SH-SY5Y (cell line): ENCODE measurements at regions not wholly inside any gene's neighbourhood (a gene's known extent, or its start where the extent isn't known, plus 50 kb on each side); places are given as distances from the start of the nearest gene placed in this dataset.

ENCODE experiments used
- GATA2 ChIP-seq: IDR thresholded peaks from 2 replicates; pipeline ENCODE4 v1.6.1; 2011; ENCODE audit warnings: mild to moderate bottlenecking, low read depth, low read length
- GATA3 ChIP-seq: IDR thresholded peaks from 2 replicates; pipeline ENCODE4 v1.6.1; 2011; ENCODE audit warnings: low read depth, mild to moderate bottlenecking, low read length, moderate library complexity

- peak; percentile 38; the same call in 1 of the 2 replicates for TF ChIP-seq GATA2
- no peak for TF ChIP-seq GATA3
These were observed 158.4 kb upstream of the FHL2 start for GRCh38 chr2:105557021-105557920.

GRCh38 chr2:105556366-105556765 is 157.5 kb upstream of the FHL2 start:
- no peak for TF ChIP-seq GATA2
- no peak for TF ChIP-seq GATA3

- TF ChIP-seq GATA2 (peak; percentile 74), GATA3 (peak; percentile 86)
These were observed 155.4 kb upstream of the FHL2 start for GRCh38 chr2:105554235-105554634.

- no peak for TF ChIP-seq GATA2
These were observed 154.8 kb upstream of the FHL2 start for GRCh38 chr2:105553538-105554196.

- TF ChIP-seq GATA2, result no peak
- no peak for TF ChIP-seq GATA3
These were observed 147.8 kb upstream of the FHL2 start for GRCh38 chr2:105546628-105546974.

- no peak for TF ChIP-seq GATA2
- no peak for TF ChIP-seq GATA3
These were observed 147.1 kb upstream of the FHL2 start for GRCh38 chr2:105545730-105546627.

GRCh38 chr2:105544591-105545377 is 145.9 kb upstream of the FHL2 start:
- TF ChIP-seq GATA2 (no peak), GATA3 (no peak)

GRCh38 chr2:105541189-105542050 is 142.6 kb upstream of the FHL2 start:
- TF ChIP-seq GATA2, result no peak
- TF ChIP-seq GATA3, result no peak

GRCh38 chr2:105540642-105541041 is 141.8 kb upstream of the FHL2 start:
- TF ChIP-seq GATA3, result no peak
- TF ChIP-seq GATA2, result no peak

- no peak for TF ChIP-seq GATA2
- no peak for TF ChIP-seq GATA3
These were observed 140.5 kb upstream of the FHL2 start for GRCh38 chr2:105539331-105539730.

- no peak for TF ChIP-seq GATA2
- TF ChIP-seq GATA3, result no peak
These were observed 140.0 kb upstream of the FHL2 start for GRCh38 chr2:105538840-105539239.

GRCh38 chr2:105537920-105538319 is 139.1 kb upstream of the FHL2 start:
- no peak for TF ChIP-seq GATA3

GRCh38 chr2:105537466-105537865 is 138.6 kb upstream of the FHL2 start:
- no peak for TF ChIP-seq GATA3
- TF ChIP-seq GATA2, result no peak
